HL-60 (cell line): ENCODE measurements at regions not wholly inside any gene's neighbourhood (a gene's known extent, or its start where the extent isn't known, plus 50 kb on each side); places are given as distances from the start of the nearest gene placed in this dataset.

ENCODE experiments used
- DNase-seq, 2 experiments: peaks; one replicate each; pipeline ENCODE4 v3.0.0-alpha.2; 2010 to 2020; ENCODE audit warnings: low read depth in 1 of 2, low spot score in 1 of 2
- H3K27ac ChIP-seq: fragments of 250-450 bp; sonication (Bioruptor Pico); replicated peaks from 2 replicates; pipeline ENCODE4 v1.5.1; 2020; ENCODE audit warnings: mild to moderate bottlenecking, moderate library complexity
- H3K27me3 ChIP-seq: fragments of 250-450 bp; sonication (Bioruptor Pico); 2 replicates; pipeline ENCODE4 v1.5.1; 2021; ENCODE audit warnings: mild to moderate bottlenecking, moderate library complexity; ENCODE audit not compliant: insufficient read depth, poor library complexity, severe bottlenecking
- H3K4me3 ChIP-seq: replicated peaks from 2 replicates; pipeline ENCODE4 v1.5.1; 2011; ENCODE audit warnings: mild to moderate bottlenecking, control low read depth, low read length; ENCODE audit not compliant: insufficient read depth
- CTCF ChIP-seq: IDR thresholded peaks from one replicate; pipeline ENCODE4 v1.5.1; 2011; ENCODE audit warnings: low read length, control low read depth, inconsistent platforms; ENCODE audit not compliant: insufficient read depth
- GABPA ChIP-seq: IDR thresholded peaks from 2 replicates; pipeline ENCODE4 v1.6.1; 2012; ENCODE audit warnings: low read depth
- POLR2AphosphoS5 ChIP-seq: IDR thresholded peaks from 2 replicates; pipeline ENCODE4 v1.6.1; 2012; ENCODE audit warnings: low read depth
- REST ChIP-seq: IDR thresholded peaks from 2 replicates; pipeline ENCODE4 v1.6.1; 2012; ENCODE audit warnings: low read depth; ENCODE audit not compliant: insufficient replicate concordance
- SPI1 ChIP-seq: IDR thresholded peaks from 2 replicates; pipeline ENCODE4 v1.6.1; 2012; ENCODE audit warnings: low read depth, mild to moderate bottlenecking, borderline replicate concordance

- Histone ChIP-seq H3K4me3 (no peak overlapping the region), H3K27me3 (peaks cover 8% of the 10 kb centered on the region), H3K27ac (no peak overlapping the region)
- no peak for DNase-seq
- TF ChIP-seq CTCF (no peak), GABPA (no peak), SPI1 (no peak), REST (no peak)
Observed at GRCh38 chr17:77801545-77802332, 156.8 kb upstream of the TNRC6C start.

- TF ChIP-seq CTCF: no peak
- no peak for TF ChIP-seq POLR2AphosphoS5
- TF ChIP-seq SPI1: no peak
- no peak for TF ChIP-seq REST
- no peak for TF ChIP-seq GABPA
- H3K27me3 ChIP-seq: peaks cover 8% of the 10 kb centered on the region
- no peak for DNase-seq
- no peak overlapping the region for H3K27ac ChIP-seq
- H3K4me3 ChIP-seq: no peak overlapping the region
Observed at GRCh38 chr17:77802333-77802615, 156.2 kb upstream of the TNRC6C start.

GRCh38 chr17:77802811-77803220, 155.7 kb upstream of the TNRC6C start:
- no peak overlapping the region for H3K27ac ChIP-seq
- TF ChIP-seq SPI1 (no peak), GABPA (no peak), REST (no peak), CTCF (no peak), POLR2AphosphoS5 (no peak)
- peaks cover 8% of the 10 kb centered on the region for H3K27me3 ChIP-seq
- no peak overlapping the region for H3K4me3 ChIP-seq
- no peak for DNase-seq
